H1 (cell line): ENCODE measurements at regions not wholly inside any gene's neighbourhood (a gene's known extent, or its start where the extent isn't known, plus 50 kb on each side); places are given as distances from the start of the nearest gene placed in this dataset.

ENCODE experiments used
- EGR1 ChIP-seq: IDR thresholded peaks from 2 replicates; pipeline ENCODE4 v1.6.1; 2011; ENCODE audit warnings: low read depth, low read length, borderline replicate concordance
- POLR2A ChIP-seq, 2 experiments: IDR thresholded peaks; 1 replicate in 1 of 2; 2 replicates in 1 of 2; pipeline ENCODE4 v1.6.1; 2011; ENCODE audit warnings: low read depth in 2 of 2, low read length in 2 of 2, mild to moderate bottlenecking in 2 of 2; ENCODE audit errors: control extremely low read depth in 1 of 2

DNA sequence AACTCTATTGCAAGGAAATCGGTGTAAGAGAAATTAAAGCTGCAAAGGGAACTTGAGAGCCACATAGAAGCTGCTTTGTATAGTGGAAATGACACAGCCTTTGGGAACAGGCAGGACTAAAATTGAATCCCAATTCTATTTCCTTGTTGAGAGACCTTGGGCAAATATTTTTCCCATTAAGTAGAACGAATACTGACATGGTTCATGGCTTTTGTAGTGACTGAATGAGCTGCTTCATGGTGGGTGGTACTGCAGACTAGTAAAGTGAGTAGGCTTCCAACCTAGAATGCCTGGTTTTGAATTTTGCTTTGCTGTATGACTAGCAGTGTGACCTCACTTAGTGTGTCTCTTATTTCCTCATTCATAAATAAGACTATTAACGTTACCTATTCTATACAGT is 182.2 kb upstream of the KCNIP4 start:
- TF ChIP-seq EGR1 = no peak
- no peak for TF ChIP-seq POLR2A (IDR thresholded peaks at IDR 0.05; ENCODE audit: control extremely low read depth in 1 of 2, low read depth in 2 of 2, low read length in 2 of 2)
